ENCODE measurements at regions not wholly inside any gene's neighbourhood (a gene's known extent, or its start where the extent isn't known, plus 50 kb on each side); places are given as distances from the start of the nearest gene placed in this dataset.

GRCh38 chr12:68406911-68407310 lies 74.7 kb upstream of the MDM1 start:
- H3K27me3 Mint-ChIP-seq = no peaks in the 10 kb centered on the region
- intact Hi-C loops (cut with DNase I, micrococcal nuclease) = no loop called here
- ATAC-seq (ENCODE audit: poor library complexity) = no peak
- H3K4me1 Mint-ChIP-seq (ENCODE audit: low read depth) = peaks cover 19% of the 10 kb centered on the region
- peaks cover 6% of the 10 kb centered on the region for H3K4me1 ChIP-seq (ENCODE audit: insufficient read depth, low read length)
- no peak for TF ChIP-seq CTCF (IDR thresholded peaks at IDR 0.05)
- DNase-seq = no peak
- H3K36me3 Mint-ChIP-seq (ENCODE audit: low read depth) = no peaks in the 10 kb centered on the region
- no peak overlapping the region for H3K4me3 ChIP-seq (ENCODE audit: low read length)
- H3K27me3 ChIP-seq (ENCODE audit: control insufficient read depth in 1 of 2, insufficient read depth in 2 of 2, low read length in 2 of 2) = no peaks in the 10 kb centered on the region
- POLR2A ChIA-PET = no interaction called here
- H3K27ac ChIP-seq (ENCODE audit: low read depth in 1 of 2, low read length in 2 of 2) = no peak overlapping the region
- no peak overlapping the region for H3K27ac Mint-ChIP-seq
- no peaks in the 10 kb centered on the region for H3K36me3 ChIP-seq (ENCODE audit: insufficient read depth, low read length)
- no peak overlapping the region for H3K4me3 Mint-ChIP-seq
- CTCF ChIA-PET = no interaction called here
- H3K9me3 ChIP-seq (ENCODE audit: control insufficient read depth in 1 of 2, insufficient read depth in 1 of 2, low read length in 2 of 2) = no peaks in the 10 kb centered on the region
- H3K9me3 Mint-ChIP-seq = no peaks in the 10 kb centered on the region

GRCh38 chr12:68410018-68410660 lies 78.0 kb upstream of the MDM1 start:
- DNase-seq (no peak), ATAC-seq (ENCODE audit: poor library complexity) (no peak)
- Histone ChIP-seq H3K4me1 (ENCODE audit: insufficient read depth, low read length) (peaks cover 6% of the 10 kb centered on the region), H3K27me3 (ENCODE audit: control insufficient read depth in 1 of 2, insufficient read depth in 2 of 2, low read length in 2 of 2) (no peaks in the 10 kb centered on the region), H3K9me3 (ENCODE audit: control insufficient read depth in 1 of 2, insufficient read depth in 1 of 2, low read length in 2 of 2) (no peaks in the 10 kb centered on the region), H3K27ac (ENCODE audit: low read depth in 1 of 2, low read length in 2 of 2) (no peak overlapping the region), H3K4me3 (ENCODE audit: low read length) (no peak overlapping the region), H3K36me3 (ENCODE audit: insufficient read depth, low read length) (no peaks in the 10 kb centered on the region)
- H3K4me1 Mint-ChIP-seq (ENCODE audit: low read depth) = peaks cover 5% of the 10 kb centered on the region
- intact Hi-C loops (cut with DNase I, micrococcal nuclease) = no loop called here
- ChIA-PET POLR2A (no interaction called here), CTCF (no interaction called here)
- no peak overlapping the region for H3K27ac Mint-ChIP-seq
- TF ChIP-seq CTCF (IDR thresholded peaks at IDR 0.05) = no peak
- H3K4me3 Mint-ChIP-seq = no peak overlapping the region
- H3K9me3 Mint-ChIP-seq = no peaks in the 10 kb centered on the region
- no peaks in the 10 kb centered on the region for H3K36me3 Mint-ChIP-seq (ENCODE audit: low read depth)
- H3K27me3 Mint-ChIP-seq = no peaks in the 10 kb centered on the region

- H3K4me3 Mint-ChIP-seq = no peak overlapping the region
- no peak overlapping the region for H3K4me3 ChIP-seq (ENCODE audit: low read length)
- H3K27me3 ChIP-seq (ENCODE audit: control insufficient read depth in 1 of 2, insufficient read depth in 2 of 2, low read length in 2 of 2) = no peaks in the 10 kb centered on the region
- no peaks in the 10 kb centered on the region for H3K27me3 Mint-ChIP-seq
- POLR2A ChIA-PET = no interaction called here
- ATAC-seq (ENCODE audit: poor library complexity) (no peak), DNase-seq (no peak)
- no peaks in the 10 kb centered on the region for H3K9me3 ChIP-seq (ENCODE audit: control insufficient read depth in 1 of 2, insufficient read depth in 1 of 2, low read length in 2 of 2)
- H3K27ac ChIP-seq (ENCODE audit: low read depth in 1 of 2, low read length in 2 of 2) = no peak overlapping the region
- H3K27ac Mint-ChIP-seq = no peak overlapping the region
- no peak for TF ChIP-seq CTCF (IDR thresholded peaks at IDR 0.05)
- H3K36me3 Mint-ChIP-seq (ENCODE audit: low read depth) = no peaks in the 10 kb centered on the region
- intact Hi-C loops (cut with DNase I, micrococcal nuclease) = no loop called here
- peaks cover 2% of the 10 kb centered on the region for H3K4me1 ChIP-seq (ENCODE audit: insufficient read depth, low read length)
- CTCF ChIA-PET = no interaction called here
- H3K36me3 ChIP-seq (ENCODE audit: insufficient read depth, low read length) = no peaks in the 10 kb centered on the region
- peaks cover 3% of the 10 kb centered on the region for H3K4me1 Mint-ChIP-seq (ENCODE audit: low read depth)
- H3K9me3 Mint-ChIP-seq = no peaks in the 10 kb centered on the region
Measured at GRCh38 chr12:68411371-68411770, 79.2 kb upstream of the MDM1 start.

Measured in CD4-positive, alpha-beta T cell (primary cell).